C1 segment of cervical spinal cord (tissue), 14 donors: ENCODE measurements at regions not wholly inside any gene's neighbourhood (a gene's known extent, or its start where the extent isn't known, plus 50 kb on each side); places are given as distances from the start of the nearest gene placed in this dataset.

Experiments
- DNase-seq, 14 donors: peaks; one replicate each; lab custom pipeline; 2025; lab: John Stamatoyannopoulos, UW

DNA sequence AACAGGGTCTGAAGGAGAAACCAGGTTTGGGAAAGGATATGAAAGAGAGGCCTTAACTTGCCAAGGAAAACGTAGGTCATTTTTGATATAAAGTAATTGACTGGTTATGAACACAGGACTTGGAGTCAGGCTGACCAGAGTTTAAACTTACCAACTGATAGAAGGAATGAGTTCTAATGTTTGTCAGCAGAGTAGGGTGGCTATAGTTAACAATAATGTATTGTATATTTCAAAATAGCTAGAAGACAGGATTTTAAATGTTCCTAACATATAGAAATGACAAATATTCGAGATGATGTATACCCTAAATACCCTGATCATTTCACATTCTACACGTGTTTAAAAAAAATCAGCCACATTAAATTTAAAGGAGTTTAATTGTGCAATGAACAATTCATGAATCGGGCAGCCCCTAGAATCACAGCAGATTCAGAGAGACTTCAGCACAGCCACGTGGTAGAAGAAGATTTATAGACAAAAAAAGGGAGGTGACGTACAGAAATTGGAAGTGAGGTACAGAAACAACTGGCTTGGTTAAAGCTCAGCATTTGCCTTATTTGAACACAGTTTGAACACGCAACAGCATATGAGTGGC lies 52.5 kb upstream of the PLEKHG7 start:
- DNase-seq, result no peak

GRCh38 chr12:92649511-92650227 lies 53.1 kb upstream of the PLEKHG7 start:
- peak in 10 of 14 donors; percentile 17 to 88 (median 36) for DNase-seq

- no peak for DNase-seq
Measured at GRCh38 chr12:92648242-92649031, 54.4 kb upstream of the PLEKHG7 start.

DNA sequence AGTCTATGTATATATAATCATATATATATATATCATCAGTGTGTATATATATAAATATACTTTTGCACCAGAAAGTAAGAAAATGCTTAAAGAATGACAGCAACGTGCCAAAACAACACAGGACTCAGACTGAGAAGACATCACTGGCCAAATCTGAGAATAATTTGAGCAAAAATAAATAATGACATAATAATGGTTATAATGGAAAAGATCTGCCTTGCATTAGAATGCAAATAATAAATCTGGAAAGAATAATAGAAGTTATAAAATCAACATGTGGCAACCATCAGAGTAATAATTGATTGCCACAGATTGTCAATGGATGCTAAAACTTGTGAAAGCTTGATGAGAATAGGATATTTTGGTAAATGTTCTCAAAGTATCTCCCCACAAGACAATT lies 61.5 kb upstream of the PLEKHG7 start:
- no peak for DNase-seq

GRCh38 chr12:92640691-92641090 lies 62.1 kb upstream of the PLEKHG7 start:
- no peak for DNase-seq

GRCh38 chr12:92639017-92639416 lies 63.8 kb upstream of the PLEKHG7 start:
- DNase-seq, result no peak

- no peak for DNase-seq
Measured at GRCh38 chr12:92634730-92635129, 68.1 kb upstream of the PLEKHG7 start.

GRCh38 chr12:92634202-92634601 lies 68.6 kb upstream of the PLEKHG7 start:
- no peak for DNase-seq

GRCh38 chr12:92630968-92631367 lies 71.8 kb upstream of the PLEKHG7 start:
- no peak for DNase-seq

GRCh38 chr12:92629349-92630065 lies 73.3 kb upstream of the PLEKHG7 start:
- DNase-seq, result no peak

- DNase-seq, result no peak
Measured at GRCh38 chr12:92628476-92628875, 74.3 kb upstream of the PLEKHG7 start.

- no peak for DNase-seq
Measured at GRCh38 chr12:92627511-92627910, 75.3 kb upstream of the PLEKHG7 start.

GRCh38 chr12:92625639-92626310 lies 77.0 kb upstream of the PLEKHG7 start:
- DNase-seq, result no peak

- DNase-seq, result no peak
Measured at GRCh38 chr12:92624236-92624635, 78.6 kb upstream of the PLEKHG7 start.

- no peak for DNase-seq
Measured at GRCh38 chr12:92623386-92623785, 79.4 kb upstream of the PLEKHG7 start.

DNA sequence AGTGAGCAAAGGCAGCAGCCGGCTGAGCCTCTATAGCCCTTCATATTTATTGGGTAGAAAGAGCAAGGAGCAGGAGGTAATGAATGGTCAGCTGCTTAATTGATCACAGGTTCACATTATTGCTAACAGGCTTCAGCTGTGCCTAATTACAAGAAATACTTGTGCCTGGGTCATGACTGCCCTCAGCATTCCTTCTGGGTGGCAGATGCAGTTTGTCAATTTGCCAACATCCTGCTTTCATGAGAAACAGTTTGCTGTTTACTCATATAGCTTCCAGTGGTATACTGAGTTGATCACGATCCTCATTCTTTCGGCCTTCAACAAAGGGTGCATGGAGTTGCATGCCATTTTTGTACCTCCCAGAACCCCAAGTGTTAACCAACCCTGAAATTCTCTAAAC lies 81.0 kb upstream of the PLEKHG7 start:
- no peak for DNase-seq

GRCh38 chr12:92621312-92621711 lies 81.5 kb upstream of the PLEKHG7 start:
- DNase-seq, result no peak

DNA sequence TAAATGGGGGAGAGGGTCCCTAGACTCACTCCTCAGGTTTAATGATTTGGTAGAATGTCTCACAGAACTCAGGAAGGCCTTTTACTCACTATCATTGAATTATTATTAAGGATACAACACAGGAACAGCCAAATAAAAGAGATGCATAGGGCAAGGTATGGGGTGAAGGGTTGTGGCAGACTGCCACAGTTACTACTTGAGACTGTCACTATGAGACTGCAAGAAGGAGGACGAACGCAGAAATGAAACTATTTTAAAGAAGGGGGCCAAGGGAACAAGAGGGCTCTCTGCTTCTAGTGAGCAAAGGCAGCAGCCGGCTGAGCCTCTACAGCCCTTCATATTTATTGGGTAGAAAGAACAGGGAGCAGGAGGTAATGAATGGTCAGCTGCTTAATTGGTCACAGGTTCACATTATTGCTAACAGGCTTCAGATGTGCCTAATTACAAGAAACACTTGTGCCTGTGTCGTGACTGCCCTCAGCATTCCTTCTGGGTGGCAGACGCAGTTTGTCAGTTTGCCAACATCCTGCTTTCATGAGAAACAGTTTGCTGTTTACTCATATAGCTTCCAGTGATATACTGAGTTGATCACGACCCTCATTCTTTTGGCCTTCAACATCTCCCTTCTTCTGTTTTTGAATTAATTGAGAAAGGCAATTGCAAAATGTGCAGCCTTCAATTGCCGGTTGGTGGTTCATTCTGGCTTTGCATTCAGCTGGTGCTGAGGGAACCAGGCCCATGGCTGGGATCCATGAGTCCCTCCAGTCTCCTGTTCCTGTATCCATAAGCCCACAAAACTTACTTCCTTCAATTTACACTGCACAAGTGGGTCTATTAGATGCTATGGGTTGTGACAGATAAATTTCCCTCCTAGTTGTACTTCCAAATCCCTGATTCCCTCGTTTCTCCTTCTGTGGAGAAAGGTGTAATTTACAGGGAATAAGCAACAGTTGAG lies 82.8 kb upstream of the PLEKHG7 start:
- DNase-seq, result no peak

DNA sequence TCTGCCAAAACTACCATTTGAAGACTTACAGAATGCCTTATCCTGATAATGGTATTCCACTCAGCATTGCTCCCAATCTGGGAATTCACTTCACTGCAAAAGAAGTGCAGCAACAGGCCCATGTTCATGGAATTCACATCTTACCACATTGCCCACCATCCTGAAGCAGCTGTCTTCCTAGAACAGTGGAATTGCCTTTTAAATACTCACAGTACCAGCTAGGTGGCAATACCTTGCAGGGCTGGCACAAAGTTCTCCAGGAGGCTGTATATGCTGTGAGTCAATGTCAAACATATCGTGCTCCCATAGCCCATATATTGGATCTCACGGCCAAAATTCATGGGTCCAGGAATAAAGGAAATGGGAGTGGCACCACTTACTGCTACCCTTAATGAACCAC lies 83.8 kb upstream of the PLEKHG7 start:
- no peak for DNase-seq

DNA sequence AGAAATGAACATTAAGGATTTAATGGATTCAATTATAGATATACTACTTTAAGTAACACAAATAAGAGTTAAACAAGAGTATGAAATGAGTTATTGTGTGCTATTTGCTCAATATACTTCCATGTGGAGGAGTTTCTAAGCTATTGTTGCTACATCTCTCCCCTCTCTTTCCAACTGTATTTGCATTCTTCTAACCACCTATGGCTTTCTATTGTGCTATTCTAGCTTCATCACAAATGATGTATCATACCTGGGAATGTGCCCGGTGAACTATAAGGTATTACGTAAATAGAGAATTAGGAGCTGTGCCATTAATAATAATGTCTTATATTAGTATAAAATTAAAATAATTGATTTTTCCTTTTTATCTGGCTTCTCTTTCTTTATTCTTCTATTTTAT lies 87.1 kb upstream of the PLEKHG7 start:
- DNase-seq, result no peak
